ENCODE measurements at regions not wholly inside any gene's neighbourhood (a gene's known extent, or its start where the extent isn't known, plus 50 kb on each side); places are given as distances from the start of the nearest gene placed in this dataset.

DNA sequence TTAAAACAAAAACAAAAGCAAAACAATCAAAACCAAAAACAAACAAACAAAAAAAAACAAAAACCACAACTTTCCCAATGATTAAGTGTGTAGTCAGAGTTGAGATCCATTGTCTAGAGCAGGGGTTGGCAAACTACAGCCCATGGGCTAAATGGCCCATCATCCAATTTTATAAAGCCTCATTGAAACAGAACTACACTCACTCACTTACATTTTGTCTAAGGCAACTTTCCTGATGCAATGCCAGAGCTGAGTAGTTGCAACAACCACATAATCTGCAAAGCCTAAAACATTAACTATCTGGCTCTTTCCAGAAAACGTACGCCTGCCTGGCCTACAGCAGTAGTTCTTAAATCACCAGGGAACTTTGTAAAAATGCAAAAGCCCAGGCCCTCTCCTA lies 124.1 kb downstream of the SOX9 start:
- H3K27ac ChIP-seq = no peak overlapping the region
- no peak for TF ChIP-seq HOXB5 (CRISPR knock-in tag; IDR thresholded peaks at IDR 0.05)
- TF ChIP-seq HEYL (CRISPR knock-in tag; IDR thresholded peaks at IDR 0.05) = no peak
- no peak for TF ChIP-seq MAZ (IDR thresholded peaks at IDR 0.05; ENCODE audit: borderline replicate concordance, low read depth, low read length)
- TF ChIP-seq FOSB (CRISPR knock-in tag; IDR thresholded peaks at IDR 0.05) = no peak
- no peak for TF ChIP-seq CBX2 (IDR thresholded peaks at IDR 0.05; ENCODE audit: borderline replicate concordance, low read depth)
- TF ChIP-seq HOXB13 (CRISPR knock-in tag; IDR thresholded peaks at IDR 0.05; ENCODE audit: low read depth) = no peak
- TF ChIP-seq SMC3 (IDR thresholded peaks at IDR 0.05) = no peak
- TF ChIP-seq, protein P1, sequence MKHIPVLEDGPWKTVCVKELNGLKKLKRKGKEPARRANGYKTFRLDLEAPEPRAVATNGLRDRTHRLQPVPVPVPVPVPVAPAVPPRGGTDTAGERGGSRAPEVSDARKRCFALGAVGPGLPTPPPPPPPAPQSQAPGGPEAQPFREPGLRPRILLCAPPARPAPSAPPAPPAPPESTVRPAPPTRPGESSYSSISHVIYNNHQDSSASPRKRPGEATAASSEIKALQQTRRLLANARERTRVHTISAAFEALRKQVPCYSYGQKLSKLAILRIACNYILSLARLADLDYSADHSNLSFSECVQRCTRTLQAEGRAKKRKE (CRISPR knock-in tag; IDR thresholded peaks at IDR 0.05; ENCODE audit: low read depth) = no peak
- CTCF ChIA-PET = interaction anchor here (1.0 to 1.8 kb wide), 2 partner anchors 13 to 61 kb away, joined by 3 to 4 read pairs; no protein-coding TSS in a partner anchor
- ATAC-seq = no peak
- WGBS (ENCODE audit: missing lambda C conversion rate) = 92% methylated on average over 2 of the region's 2 CpGs
- POLR2A ChIA-PET = no interaction called here
- H3K4me1 ChIP-seq = no peaks in the 10 kb centered on the region
- no peak overlapping the region for H3K4me2 ChIP-seq
- no peak for FAIRE-seq
- no peak for DNase-seq (ENCODE audit: low read depth in 1 of 2, low spot score in 1 of 2)
- H3K4me3 ChIP-seq = no peak overlapping the region
- peaks cover 13% of the 10 kb centered on the region; the same call in 1 of the 3 replicates for H3K9me3 ChIP-seq

DNA sequence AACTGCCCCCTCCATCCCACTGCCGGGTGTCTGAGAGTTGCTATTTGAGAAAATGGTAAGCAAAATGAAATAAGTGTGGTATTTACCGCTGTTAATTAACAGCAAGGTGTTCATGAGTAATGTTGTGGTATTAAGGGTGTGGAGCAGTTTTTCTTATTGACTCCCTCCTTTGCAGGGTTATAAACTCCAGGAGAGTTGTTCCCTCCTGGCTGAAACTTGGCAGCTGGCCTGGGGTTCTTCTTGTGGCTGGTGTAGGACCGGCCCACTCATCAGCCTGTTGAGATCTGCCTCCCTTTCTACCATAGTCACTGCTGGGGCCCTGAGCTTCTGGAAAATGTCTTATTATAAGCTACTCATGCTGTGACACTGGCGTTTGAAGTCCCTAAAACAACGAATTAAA lies 128.6 kb downstream of the SOX9 start:
- ChIA-PET CTCF (no interaction called here), POLR2A (no interaction called here)
- 55% methylated on average over 5 of the region's 5 CpGs for WGBS (ENCODE audit: missing lambda C conversion rate)

DNA sequence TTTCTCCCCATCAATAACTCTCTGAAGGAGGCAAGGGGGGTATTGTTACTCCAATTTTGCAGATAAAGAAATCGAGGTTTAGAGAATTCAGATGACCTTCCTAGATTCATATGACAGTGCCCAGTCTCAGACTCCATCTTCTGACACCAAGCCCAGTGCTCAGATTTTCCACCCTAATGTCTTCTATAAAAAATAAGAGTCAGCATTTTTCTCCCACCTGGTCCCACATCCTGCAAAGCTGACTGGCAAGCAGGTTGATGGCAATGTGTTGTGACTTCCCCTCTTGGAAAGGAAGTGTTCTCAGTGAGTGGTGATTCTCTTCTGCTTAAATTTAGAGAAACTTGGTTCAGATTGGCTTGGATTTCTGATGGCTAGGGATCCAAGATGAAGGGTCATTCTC lies 129.4 kb downstream of the SOX9 start:
- ChIA-PET CTCF (no interaction called here), POLR2A (no interaction called here)
- ATAC-seq (no peak), DNase-seq (ENCODE audit: low read depth in 1 of 2, low spot score in 1 of 2) (no peak), FAIRE-seq (no peak)
- Histone ChIP-seq H3K4me1 (no peaks in the 10 kb centered on the region), H3K27ac (no peak overlapping the region), H3K9me3 (no peaks in the 10 kb centered on the region), H3K4me2 (no peak overlapping the region), H3K4me3 (no peak overlapping the region)
- WGBS (ENCODE audit: missing lambda C conversion rate) = 33% methylated on average over 1 of the region's 1 CpG
- TF ChIP-seq NPAS2 (CRISPR knock-in tag; IDR thresholded peaks at IDR 0.05; ENCODE audit: borderline replicate concordance) (no peak), CBX2 (IDR thresholded peaks at IDR 0.05; ENCODE audit: borderline replicate concordance, low read depth) (no peak), RCOR1 (IDR thresholded peaks at IDR 0.05; ENCODE audit: low read depth, low read length) (no peak), MAFK (IDR thresholded peaks at IDR 0.05; ENCODE audit: partially characterized antibody) (peak; percentile 94), KDM1A (IDR thresholded peaks at IDR 0.05; ENCODE audit: low read depth) (no peak)

More for the DNA sequence above, 128.6 kb downstream of the SOX9 start:
- Histone ChIP-seq H3K4me3 (no peak overlapping the region), H3K9me3 (peaks cover under 1% of the 10 kb centered on the region; the same call in 1 of the 3 replicates), H3K4me2 (no peak overlapping the region), H3K4me1 (no peaks in the 10 kb centered on the region), H3K27ac (no peak overlapping the region)
- DNase-seq (ENCODE audit: low read depth in 1 of 2, low spot score in 1 of 2) (no peak), ATAC-seq (no peak), FAIRE-seq (no peak)
- TF ChIP-seq HEYL (CRISPR knock-in tag; IDR thresholded peaks at IDR 0.05) = no peak
- TF ChIP-seq ELK1 (IDR thresholded peaks at IDR 0.05; ENCODE audit: low read depth, low read length) = no peak
- TF ChIP-seq RCOR1 (IDR thresholded peaks at IDR 0.05; ENCODE audit: low read depth, low read length) = no peak
- TF ChIP-seq ZNF302 (CRISPR knock-in tag; IDR thresholded peaks at IDR 0.05) = no peak
- TF ChIP-seq EP300 (IDR thresholded peaks at IDR 0.05) = no peak
- no peak for TF ChIP-seq CHD4 (IDR thresholded peaks at IDR 0.05; ENCODE audit: borderline replicate concordance)
- no peak for TF ChIP-seq MAZ (IDR thresholded peaks at IDR 0.05; ENCODE audit: borderline replicate concordance, low read depth, low read length)
- TF ChIP-seq, protein P1 (CRISPR knock-in tag; IDR thresholded peaks at IDR 0.05; ENCODE audit: low read depth) = no peak
- no peak for TF ChIP-seq EHF (CRISPR knock-in tag; IDR thresholded peaks at IDR 0.05)

DNA sequence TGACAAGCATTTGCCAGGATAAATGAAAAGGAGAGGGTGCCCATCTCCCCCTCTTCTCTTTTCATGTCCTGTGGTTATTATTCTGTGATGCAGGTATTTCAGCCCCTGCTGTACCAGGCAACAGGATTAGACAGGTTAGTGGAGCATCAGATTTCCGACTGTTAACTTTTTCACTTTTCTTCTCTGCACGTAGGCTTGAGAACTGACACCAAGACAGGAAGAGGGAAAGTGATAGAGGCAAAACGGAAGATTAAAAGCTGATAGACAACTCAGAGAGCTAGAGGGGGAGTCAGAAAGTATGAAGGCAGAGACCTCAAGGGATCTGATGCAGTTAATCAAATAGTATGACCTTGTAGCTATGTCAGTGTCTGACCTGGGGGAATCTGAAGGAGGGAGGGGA lies 132.8 kb downstream of the SOX9 start:
- 76% methylated on average over 3 of the region's 3 CpGs for WGBS (ENCODE audit: missing lambda C conversion rate)
- Histone ChIP-seq H3K27ac (no peak overlapping the region), H3K4me2 (no peak overlapping the region), H3K4me1 (no peaks in the 10 kb centered on the region), H3K4me3 (no peak overlapping the region), H3K9me3 (no peaks in the 10 kb centered on the region)
- CTCF ChIA-PET = interaction anchor here (1.3 kb wide), 2 partner anchors 11 to 13 kb away, joined by 3 read pairs; no protein-coding TSS in a partner anchor
- no peak for ATAC-seq
- POLR2A ChIA-PET = no interaction called here
- TF ChIP-seq CHD4 (IDR thresholded peaks at IDR 0.05; ENCODE audit: borderline replicate concordance) = no peak
- TF ChIP-seq EP300 (IDR thresholded peaks at IDR 0.05) = no peak
- no peak for TF ChIP-seq POLR2A (IDR thresholded peaks at IDR 0.05; ENCODE audit: low read length)
- TF ChIP-seq, protein P2, sequence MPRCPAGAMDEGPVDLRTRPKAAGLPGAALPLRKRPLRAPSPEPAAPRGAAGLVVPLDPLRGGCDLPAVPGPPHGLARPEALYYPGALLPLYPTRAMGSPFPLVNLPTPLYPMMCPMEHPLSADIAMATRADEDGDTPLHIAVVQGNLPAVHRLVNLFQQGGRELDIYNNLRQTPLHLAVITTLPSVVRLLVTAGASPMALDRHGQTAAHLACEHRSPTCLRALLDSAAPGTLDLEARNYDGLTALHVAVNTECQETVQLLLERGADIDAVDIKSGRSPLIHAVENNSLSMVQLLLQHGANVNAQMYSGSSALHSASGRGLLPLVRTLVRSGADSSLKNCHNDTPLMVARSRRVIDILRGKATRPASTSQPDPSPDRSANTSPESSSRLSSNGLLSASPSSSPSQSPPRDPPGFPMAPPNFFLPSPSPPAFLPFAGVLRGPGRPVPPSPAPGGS (IDR thresholded peaks at IDR 0.05) = no peak
- no peak for TF ChIP-seq HOXA7 (CRISPR knock-in tag; IDR thresholded peaks at IDR 0.05)
- TF ChIP-seq ZSCAN20 (CRISPR knock-in tag; IDR thresholded peaks at IDR 0.05) = no peak
- DNase-seq (ENCODE audit: low read depth in 1 of 2, low spot score in 1 of 2) = no peak
- FAIRE-seq = peak; percentile 32
